ENCODE measurements at regions not wholly inside any gene's neighbourhood (a gene's known extent, or its start where the extent isn't known, plus 50 kb on each side); places are given as distances from the start of the nearest gene placed in this dataset.
"Not testable (repeated sequence)": the region's sequence is repeated elsewhere in the genome, so short reads cannot be mapped to it uniquely, and the experiment has no call there.

- no CpG with 5 or more reads among the region's 2 CpGs for WGBS (ENCODE audit: insufficient coverage)
- Histone ChIP-seq H3K4me3 (ENCODE audit: low read depth, low read length) (no peak overlapping the region), H3K36me3 (ENCODE audit: control insufficient read depth, insufficient read depth, low read length) (no peaks in the 10 kb centered on the region)
Measured at GRCh38 chr14:82963756-82964155, 1430.1 kb upstream of the SEL1L start.

DNA sequence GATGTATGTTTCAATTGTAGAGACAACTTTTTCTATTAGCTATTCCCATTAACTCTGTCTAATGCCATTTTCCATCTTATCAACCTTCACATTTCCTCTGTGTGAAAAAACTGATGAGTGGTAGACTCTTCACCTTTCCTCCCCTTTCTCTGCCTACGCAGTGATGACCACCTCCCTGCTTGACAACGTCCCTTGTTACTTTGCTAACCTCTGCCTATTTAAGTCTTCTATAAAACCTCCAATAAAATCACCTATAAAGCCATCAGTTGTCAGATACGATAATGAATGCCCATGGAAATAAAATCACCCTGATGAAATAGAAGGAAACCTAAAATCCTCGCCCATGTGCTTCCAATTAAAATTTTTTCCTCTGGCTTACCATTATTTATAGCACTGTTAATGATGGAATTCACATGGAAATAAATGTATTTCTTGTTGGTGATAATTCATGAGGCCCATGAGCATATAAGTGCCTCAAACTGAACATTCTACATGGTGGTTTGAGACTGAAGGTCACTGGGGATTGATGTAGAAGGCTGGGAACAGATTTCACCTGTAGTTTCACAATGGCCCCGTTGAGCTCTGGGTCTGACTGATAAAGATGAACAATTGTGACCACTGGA lies 1454.0 kb upstream of the SEL1L start:
- Histone ChIP-seq H3K4me1 (ENCODE audit: control insufficient read depth, insufficient read depth, low read length) (no peaks in the 10 kb centered on the region), H3K4me3 (ENCODE audit: low read depth, low read length) (no peak overlapping the region), H3K9me3 (ENCODE audit: control insufficient read depth, insufficient read depth, low read length) (no peaks in the 10 kb centered on the region), H3K27ac (ENCODE audit: low read depth, low read length) (no peak overlapping the region), H3K36me3 (ENCODE audit: control insufficient read depth, insufficient read depth, low read length) (no peaks in the 10 kb centered on the region), H3K27me3 (ENCODE audit: control insufficient read depth, insufficient read depth, low read length) (no peaks in the 10 kb centered on the region)
- WGBS (ENCODE audit: insufficient coverage), result 48% methylated on average over 3 of the region's 5 CpGs
- DNase-seq (ENCODE audit: low read depth in 4 of 6, low spot score in 6 of 6), result no peak

More at GRCh38 chr14:82963756-82964155, 1430.1 kb upstream of the SEL1L start:
- H3K4me1 ChIP-seq (ENCODE audit: control insufficient read depth, insufficient read depth, low read length), result no peaks in the 10 kb centered on the region
- no peaks in the 10 kb centered on the region for H3K27me3 ChIP-seq (ENCODE audit: control insufficient read depth, insufficient read depth, low read length)
- no peaks in the 10 kb centered on the region for H3K9me3 ChIP-seq (ENCODE audit: control insufficient read depth, insufficient read depth, low read length)
- no peak for DNase-seq (ENCODE audit: low read depth in 4 of 6, low spot score in 6 of 6)
- H3K27ac ChIP-seq (ENCODE audit: low read depth, low read length), result no peak overlapping the region

DNA sequence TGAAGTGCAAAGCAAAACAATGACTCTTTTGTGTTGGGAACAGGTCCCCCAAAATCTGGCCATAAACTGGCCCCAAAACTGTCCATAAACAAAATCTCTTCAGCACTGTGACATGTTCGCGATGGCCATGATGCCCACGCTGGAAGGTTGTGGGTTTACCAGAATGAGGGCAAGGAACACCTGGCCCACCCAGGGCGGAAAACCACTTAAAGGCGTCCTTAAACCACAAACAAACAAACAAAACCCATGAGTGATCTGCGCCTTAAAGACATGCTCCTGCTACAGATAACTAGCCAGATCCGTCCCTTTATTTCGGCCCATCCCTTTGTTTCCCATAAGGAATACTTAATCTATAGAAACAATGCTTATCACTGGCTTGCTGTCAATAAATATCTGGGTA lies 1460.9 kb upstream of the SEL1L start:
- not testable (repeated sequence) for H3K9me3 ChIP-seq (ENCODE audit: control insufficient read depth, insufficient read depth, low read length); H3K36me3 ChIP-seq (ENCODE audit: control insufficient read depth, insufficient read depth, low read length); H3K27me3 ChIP-seq (ENCODE audit: control insufficient read depth, insufficient read depth, low read length); H3K27ac ChIP-seq (ENCODE audit: low read depth, low read length); DNase-seq (ENCODE audit: low read depth in 4 of 6, low spot score in 6 of 6); H3K4me1 ChIP-seq (ENCODE audit: control insufficient read depth, insufficient read depth, low read length); H3K4me3 ChIP-seq (ENCODE audit: low read depth, low read length)
- 95% methylated on average over 5 of the region's 8 CpGs for WGBS (ENCODE audit: insufficient coverage)

DNA sequence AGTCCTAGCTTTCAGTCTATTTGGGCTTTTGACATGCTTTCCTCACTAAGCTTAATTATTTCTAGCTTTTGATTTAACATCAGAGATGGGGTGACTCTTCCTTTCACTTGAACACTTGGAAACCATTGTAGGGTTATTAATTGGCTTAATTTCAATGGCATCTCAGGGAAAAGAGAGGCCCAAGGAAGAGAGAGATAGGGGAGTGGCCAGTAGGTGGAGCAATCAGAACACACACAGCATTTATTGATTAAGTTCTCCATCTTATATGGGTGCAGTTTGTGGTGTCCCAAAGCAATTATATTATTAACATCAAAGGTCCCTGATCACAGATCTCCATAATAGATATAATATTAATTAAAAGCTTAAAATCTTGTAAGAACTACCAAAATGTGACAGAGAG lies 1466.1 kb upstream of the SEL1L start:
- no peak overlapping the region for H3K4me3 ChIP-seq (ENCODE audit: low read depth, low read length)
- H3K27ac ChIP-seq (ENCODE audit: low read depth, low read length), result no peak overlapping the region
- H3K4me1 ChIP-seq (ENCODE audit: control insufficient read depth, insufficient read depth, low read length), result no peaks in the 10 kb centered on the region
- no peaks in the 10 kb centered on the region for H3K27me3 ChIP-seq (ENCODE audit: control insufficient read depth, insufficient read depth, low read length)
- H3K9me3 ChIP-seq (ENCODE audit: control insufficient read depth, insufficient read depth, low read length), result peaks cover 1% of the 10 kb centered on the region
- no peaks in the 10 kb centered on the region for H3K36me3 ChIP-seq (ENCODE audit: control insufficient read depth, insufficient read depth, low read length)
- no peak for DNase-seq (ENCODE audit: low read depth in 4 of 6, low spot score in 6 of 6)

GRCh38 chr14:83004456-83005006 lies 1470.9 kb upstream of the SEL1L start:
- Histone ChIP-seq H3K27ac (ENCODE audit: low read depth, low read length) (no peak overlapping the region), H3K4me1 (ENCODE audit: control insufficient read depth, insufficient read depth, low read length) (no peaks in the 10 kb centered on the region), H3K9me3 (ENCODE audit: control insufficient read depth, insufficient read depth, low read length) (no peaks in the 10 kb centered on the region), H3K27me3 (ENCODE audit: control insufficient read depth, insufficient read depth, low read length) (no peaks in the 10 kb centered on the region), H3K36me3 (ENCODE audit: control insufficient read depth, insufficient read depth, low read length) (no peaks in the 10 kb centered on the region), H3K4me3 (ENCODE audit: low read depth, low read length) (no peak overlapping the region)
- DNase-seq (ENCODE audit: low read depth in 4 of 6, low spot score in 6 of 6), result no peak
- 73% methylated on average over 2 of the region's 2 CpGs for WGBS (ENCODE audit: insufficient coverage)

- H3K27me3 ChIP-seq (ENCODE audit: control insufficient read depth, insufficient read depth, low read length), result no peaks in the 10 kb centered on the region
- WGBS (ENCODE audit: insufficient coverage), result no CpG with 5 or more reads among the region's 1 CpG
- DNase-seq (ENCODE audit: low read depth in 4 of 6, low spot score in 6 of 6), result no peak
- H3K4me1 ChIP-seq (ENCODE audit: control insufficient read depth, insufficient read depth, low read length), result no peaks in the 10 kb centered on the region
- no peaks in the 10 kb centered on the region for H3K36me3 ChIP-seq (ENCODE audit: control insufficient read depth, insufficient read depth, low read length)
- no peak overlapping the region for H3K4me3 ChIP-seq (ENCODE audit: low read depth, low read length)
- H3K27ac ChIP-seq (ENCODE audit: low read depth, low read length), result no peak overlapping the region
- no peaks in the 10 kb centered on the region for H3K9me3 ChIP-seq (ENCODE audit: control insufficient read depth, insufficient read depth, low read length)
Measured at GRCh38 chr14:83006121-83006670, 1472.5 kb upstream of the SEL1L start.

GRCh38 chr14:83007052-83007451 lies 1473.4 kb upstream of the SEL1L start:
- not testable (repeated sequence) for H3K4me3 ChIP-seq (ENCODE audit: low read depth, low read length); H3K27ac ChIP-seq (ENCODE audit: low read depth, low read length); DNase-seq (ENCODE audit: low read depth in 4 of 6, low spot score in 6 of 6); H3K27me3 ChIP-seq (ENCODE audit: control insufficient read depth, insufficient read depth, low read length); H3K9me3 ChIP-seq (ENCODE audit: control insufficient read depth, insufficient read depth, low read length); H3K36me3 ChIP-seq (ENCODE audit: control insufficient read depth, insufficient read depth, low read length); H3K4me1 ChIP-seq (ENCODE audit: control insufficient read depth, insufficient read depth, low read length)
- WGBS (ENCODE audit: insufficient coverage), result 100% methylated on average over 1 of the region's 7 CpGs

GRCh38 chr14:83007641-83008225 lies 1474.1 kb upstream of the SEL1L start:
- H3K9me3 ChIP-seq (ENCODE audit: control insufficient read depth, insufficient read depth, low read length), result no peaks in the 10 kb centered on the region
- WGBS (ENCODE audit: insufficient coverage), result no CpG with 5 or more reads among the region's 1 CpG
- no peaks in the 10 kb centered on the region for H3K27me3 ChIP-seq (ENCODE audit: control insufficient read depth, insufficient read depth, low read length)
- no peak overlapping the region for H3K4me3 ChIP-seq (ENCODE audit: low read depth, low read length)
- H3K27ac ChIP-seq (ENCODE audit: low read depth, low read length), result no peak overlapping the region
- no peak for DNase-seq (ENCODE audit: low read depth in 4 of 6, low spot score in 6 of 6)
- no peaks in the 10 kb centered on the region for H3K36me3 ChIP-seq (ENCODE audit: control insufficient read depth, insufficient read depth, low read length)
- H3K4me1 ChIP-seq (ENCODE audit: control insufficient read depth, insufficient read depth, low read length), result no peaks in the 10 kb centered on the region

DNA sequence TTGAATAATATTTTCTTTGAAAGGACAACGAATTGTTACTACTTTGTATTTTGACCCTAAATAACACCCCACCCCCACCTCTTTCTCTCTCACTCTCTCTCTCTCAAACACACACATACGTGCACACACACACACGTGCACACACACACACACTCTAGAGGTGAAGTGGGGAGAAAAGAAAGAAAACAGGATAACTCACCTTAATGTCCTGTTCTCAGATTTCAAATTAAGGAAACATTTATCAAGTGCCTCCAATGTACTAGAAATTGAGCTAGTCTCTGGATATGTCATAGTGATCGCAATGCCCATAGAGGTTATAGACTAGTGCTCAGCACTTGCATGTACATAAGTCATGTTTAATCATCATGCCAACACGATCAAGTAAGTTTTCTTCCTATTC lies 1483.6 kb upstream of the SEL1L start:
- Histone ChIP-seq H3K9me3 (ENCODE audit: control insufficient read depth, insufficient read depth, low read length) (no peaks in the 10 kb centered on the region), H3K4me1 (ENCODE audit: control insufficient read depth, insufficient read depth, low read length) (no peaks in the 10 kb centered on the region), H3K27me3 (ENCODE audit: control insufficient read depth, insufficient read depth, low read length) (no peaks in the 10 kb centered on the region), H3K27ac (ENCODE audit: low read depth, low read length) (no peak overlapping the region), H3K4me3 (ENCODE audit: low read depth, low read length) (no peak overlapping the region), H3K36me3 (ENCODE audit: control insufficient read depth, insufficient read depth, low read length) (no peaks in the 10 kb centered on the region)
- WGBS (ENCODE audit: insufficient coverage), result 100% methylated on average over 2 of the region's 5 CpGs
- no peak for DNase-seq (ENCODE audit: low read depth in 4 of 6, low spot score in 6 of 6)
